ENCODE measurements at regions not wholly inside any gene's neighbourhood (a gene's known extent, or its start where the extent isn't known, plus 50 kb on each side); places are given as distances from the start of the nearest gene placed in this dataset.

DNA sequence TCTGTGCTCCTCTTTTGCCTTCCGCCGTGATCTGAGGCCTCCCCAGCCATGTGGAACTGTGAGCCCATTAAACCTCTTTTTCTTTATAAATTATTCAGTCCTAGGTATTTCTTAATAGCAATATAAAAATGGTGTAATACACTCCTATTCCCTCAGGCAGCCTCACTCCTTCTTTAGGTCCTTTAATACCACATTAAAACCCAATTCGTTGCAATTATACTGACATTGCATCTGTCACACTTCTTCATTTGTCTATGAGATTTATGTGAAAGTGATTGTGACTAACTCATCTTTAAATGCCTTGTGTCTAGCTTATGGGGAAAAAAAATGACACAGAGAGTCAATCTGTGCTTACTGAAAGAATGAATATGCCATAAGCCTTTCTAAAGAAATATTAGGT is 1035.2 kb upstream of the SLIT2 start:
- TF ChIP-seq, protein P1, sequence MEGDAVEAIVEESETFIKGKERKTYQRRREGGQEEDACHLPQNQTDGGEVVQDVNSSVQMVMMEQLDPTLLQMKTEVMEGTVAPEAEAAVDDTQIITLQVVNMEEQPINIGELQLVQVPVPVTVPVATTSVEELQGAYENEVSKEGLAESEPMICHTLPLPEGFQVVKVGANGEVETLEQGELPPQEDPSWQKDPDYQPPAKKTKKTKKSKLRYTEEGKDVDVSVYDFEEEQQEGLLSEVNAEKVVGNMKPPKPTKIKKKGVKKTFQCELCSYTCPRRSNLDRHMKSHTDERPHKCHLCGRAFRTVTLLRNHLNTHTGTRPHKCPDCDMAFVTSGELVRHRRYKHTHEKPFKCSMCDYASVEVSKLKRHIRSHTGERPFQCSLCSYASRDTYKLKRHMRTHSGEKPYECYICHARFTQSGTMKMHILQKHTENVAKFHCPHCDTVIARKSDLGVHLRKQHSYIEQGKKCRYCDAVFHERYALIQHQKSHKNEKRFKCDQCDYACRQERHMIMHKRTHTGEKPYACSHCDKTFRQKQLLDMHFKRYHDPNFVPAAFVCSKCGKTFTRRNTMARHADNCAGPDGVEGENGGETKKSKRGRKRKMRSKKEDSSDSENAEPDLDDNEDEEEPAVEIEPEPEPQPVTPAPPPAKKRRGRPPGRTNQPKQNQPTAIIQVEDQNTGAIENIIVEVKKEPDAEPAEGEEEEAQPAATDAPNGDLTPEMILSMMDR (IDR thresholded peaks at IDR 0.05; ENCODE audit: insufficient read depth, low read length, poor library complexity, severe bottlenecking) = no peak
- no peak for TF ChIP-seq EZH2phosphoT487 (conservative IDR thresholded peaks at IDR 0.05; ENCODE audit: low read length)

Measured in SU-DHL-6 (cell line).